ENCODE measurements at regions not wholly inside any gene's neighbourhood (a gene's known extent, or its start where the extent isn't known, plus 50 kb on each side); places are given as distances from the start of the nearest gene placed in this dataset.

DNA sequence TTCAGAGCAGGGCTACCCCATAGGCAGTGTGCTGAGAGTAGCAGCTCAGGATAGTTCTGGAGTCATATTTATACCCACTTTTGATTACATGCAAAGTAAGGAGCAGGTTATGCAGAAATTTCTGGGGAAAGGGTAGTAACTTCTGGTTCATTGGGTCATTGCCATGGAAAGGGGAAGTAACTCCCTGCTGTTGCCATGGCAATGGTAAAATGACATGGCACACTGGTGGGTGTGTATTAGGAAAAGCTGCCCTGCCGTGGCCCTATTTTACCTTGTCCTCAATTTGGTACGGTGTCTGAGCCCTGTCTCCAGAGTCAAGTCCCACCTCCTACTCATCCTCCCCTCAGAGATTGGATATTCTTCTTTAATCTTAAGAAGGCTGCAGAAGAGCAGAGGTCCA is 526.7 kb upstream of the TYRP1 start:
- H3K79me2 ChIP-seq (ENCODE audit: control insufficient read depth, insufficient read depth, low read length), result no peaks in the 10 kb centered on the region
- no peaks in the 10 kb centered on the region for H3K36me3 ChIP-seq (ENCODE audit: control insufficient read depth in 2 of 2, extremely low read depth in 1 of 2, insufficient read depth in 2 of 2, low read length in 2 of 2)
- POLR2A ChIA-PET, result no interaction called here
- no peak for FAIRE-seq
- no peak for TF ChIP-seq JUN (IDR thresholded peaks at IDR 0.05; ENCODE audit: borderline replicate concordance, insufficient read depth, insufficient read length, low read depth)
- TF ChIP-seq MYC (IDR thresholded peaks at IDR 0.05; ENCODE audit: low read depth, low read length), result no peak
- TF ChIP-seq EZH2 (IDR thresholded peaks at IDR 0.05; ENCODE audit: borderline replicate concordance, low read depth, low read length, severe bottlenecking), result no peak
- TF ChIP-seq POLR2AphosphoS5 (IDR thresholded peaks at IDR 0.05; ENCODE audit: insufficient read depth, low read depth, low read length), result no peak
- no peak for TF ChIP-seq POLR2A (IDR thresholded peaks at IDR 0.05; ENCODE audit: low read depth, low read length)
- TF ChIP-seq GATA2 (IDR thresholded peaks at IDR 0.05; ENCODE audit: insufficient read depth, insufficient read length, low read depth, low read length), result no peak
- TF ChIP-seq FOS (IDR thresholded peaks at IDR 0.05; ENCODE audit: borderline replicate concordance, insufficient read depth, low read length), result no peak
- no peak for DNase-seq (ENCODE audit: low read depth, low spot score)
- intact Hi-C loops (cut with micrococcal nuclease), result no loop called here
- H3K9ac ChIP-seq (replicated peaks; ENCODE audit: extremely low read depth, insufficient read depth, low read length), result no peak overlapping the region
- no peak overlapping the region for H2AFZ ChIP-seq (ENCODE audit: low read depth, low read length)
- no peaks in the 10 kb centered on the region for H3K27me3 ChIP-seq (ENCODE audit: control insufficient read depth in 2 of 2, insufficient read depth in 2 of 2, low read length in 2 of 2)
- BruUV-seq (replicated peaks), result no TSS peak
- H3K4me1 ChIP-seq (ENCODE audit: control insufficient read depth, extremely low read depth, insufficient read depth, low read length), result no peaks in the 10 kb centered on the region
- H3K9me1 ChIP-seq (replicated peaks; ENCODE audit: control insufficient read depth, extremely low read depth, insufficient read depth, low read length), result no peaks in the 10 kb centered on the region
- no peak overlapping the region for H3K4me3 ChIP-seq (replicated peaks in 1 of 3; ENCODE audit: insufficient read depth in 1 of 3, low read depth in 1 of 3, low read length in 3 of 3)
- CTCF ChIA-PET, result interaction anchor here (1.6 kb wide), 1 partner anchor 12 kb away, joined by 4 read pairs; no protein-coding TSS in a partner anchor
- no peak overlapping the region for H3K4me2 ChIP-seq (ENCODE audit: insufficient read depth, low read length)
- dilution Hi-C loops (cut with MboI; ENCODE audit: extremely low pct_ligation_motif_present, low sequenced_read_pairs), result no loop called here
- no peak overlapping the region for H3K27ac ChIP-seq (ENCODE audit: insufficient read depth, low read depth, low read length)
- H3K9me3 ChIP-seq (replicated peaks; ENCODE audit: control insufficient read depth, insufficient read depth, low read length), result no peaks in the 10 kb centered on the region
- no peaks in the 10 kb centered on the region for H4K20me1 ChIP-seq (replicated peaks; ENCODE audit: control insufficient read depth, extremely low read depth, insufficient read depth, low read length)

DNA sequence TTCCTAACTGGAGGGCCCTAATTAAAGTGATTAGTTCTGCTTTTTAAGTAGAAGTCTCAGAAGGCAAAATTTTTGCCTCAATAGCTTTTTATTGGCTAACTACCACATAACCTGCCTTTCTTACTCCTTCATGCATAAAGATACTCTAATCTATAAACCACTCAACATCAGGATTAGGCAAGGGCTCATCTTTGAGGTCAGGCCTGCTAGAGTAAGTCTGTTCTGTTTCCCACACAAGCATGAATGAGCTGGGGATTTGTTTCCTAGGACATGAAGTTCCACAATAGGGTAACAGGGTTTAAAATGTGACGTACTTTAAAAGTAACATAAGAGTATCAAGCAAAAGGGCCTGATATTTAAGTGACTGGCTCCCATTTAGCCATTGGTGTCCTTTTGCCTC is 522.7 kb upstream of the TYRP1 start:
- ChIA-PET CTCF (no interaction called here), POLR2A (no interaction called here)
- Histone ChIP-seq H3K27ac (ENCODE audit: insufficient read depth, low read depth, low read length) (no peak overlapping the region), H3K4me2 (ENCODE audit: insufficient read depth, low read length) (no peak overlapping the region), H3K9me3 (replicated peaks; ENCODE audit: control insufficient read depth, insufficient read depth, low read length) (no peaks in the 10 kb centered on the region), H3K36me3 (ENCODE audit: control insufficient read depth in 2 of 2, extremely low read depth in 1 of 2, insufficient read depth in 2 of 2, low read length in 2 of 2) (no peaks in the 10 kb centered on the region), H4K20me1 (replicated peaks; ENCODE audit: control insufficient read depth, extremely low read depth, insufficient read depth, low read length) (no peaks in the 10 kb centered on the region), H2AFZ (ENCODE audit: low read depth, low read length) (no peak overlapping the region), H3K4me3 (replicated peaks in 1 of 3; ENCODE audit: insufficient read depth in 1 of 3, low read depth in 1 of 3, low read length in 3 of 3) (no peak overlapping the region), H3K79me2 (ENCODE audit: control insufficient read depth, insufficient read depth, low read length) (no peaks in the 10 kb centered on the region), H3K27me3 (ENCODE audit: control insufficient read depth in 2 of 2, insufficient read depth in 2 of 2, low read length in 2 of 2) (no peaks in the 10 kb centered on the region), H3K9me1 (replicated peaks; ENCODE audit: control insufficient read depth, extremely low read depth, insufficient read depth, low read length) (no peaks in the 10 kb centered on the region), H3K9ac (replicated peaks; ENCODE audit: extremely low read depth, insufficient read depth, low read length) (no peak overlapping the region), H3K4me1 (ENCODE audit: control insufficient read depth, extremely low read depth, insufficient read depth, low read length) (no peaks in the 10 kb centered on the region)
- intact Hi-C loops (cut with micrococcal nuclease) (no loop called here), dilution Hi-C loops (cut with MboI; ENCODE audit: extremely low pct_ligation_motif_present, low sequenced_read_pairs) (no loop called here)
- no peak for DNase-seq (ENCODE audit: low read depth, low spot score)
- FAIRE-seq, result no peak
- TF ChIP-seq JUN (IDR thresholded peaks at IDR 0.05; ENCODE audit: borderline replicate concordance, insufficient read depth, insufficient read length, low read depth) (no peak), CTCF (IDR thresholded peaks at IDR 0.05; ENCODE audit: extremely low read depth in 1 of 2, insufficient read depth in 1 of 2, low read depth in 1 of 2, low read length in 2 of 2) (no peak), POLR2AphosphoS5 (IDR thresholded peaks at IDR 0.05; ENCODE audit: insufficient read depth, low read depth, low read length) (no peak), POLR2A (IDR thresholded peaks at IDR 0.05; ENCODE audit: low read depth, low read length) (no peak), GATA2 (IDR thresholded peaks at IDR 0.05; ENCODE audit: insufficient read depth, insufficient read length, low read depth, low read length) (no peak), EZH2 (IDR thresholded peaks at IDR 0.05; ENCODE audit: borderline replicate concordance, low read depth, low read length, severe bottlenecking) (no peak)
- BruUV-seq (replicated peaks), result no TSS peak
